Thyroid gland (tissue), 4 donors: ENCODE measurements at regions not wholly inside any gene's neighbourhood (a gene's known extent, or its start where the extent isn't known, plus 50 kb on each side); places are given as distances from the start of the nearest gene placed in this dataset.
"Not testable (repeated sequence)": the region's sequence is repeated elsewhere in the genome, so short reads cannot be mapped to it uniquely, and the experiment has no call there.

Source experiments
- DNase-seq, 2 donors: peaks; one replicate each; pipeline ENCODE4 v3.0.0-alpha.2; 2019
- H3K27ac ChIP-seq, 3 donors: fragments of 200-600 bp; sonication (generic); 1 replicate in 2 of 3; 2 replicates in 1 of 3; pipeline ENCODE4 v1.5.1; 2016 to 2019; ENCODE audit warnings: mild to moderate bottlenecking in 1 of 3, moderate library complexity in 1 of 3
- H3K27me3 ChIP-seq: fragments of 200-600 bp; sonication (generic); one replicate; pipeline ENCODE4 v1.5.1; 2019
- H3K36me3 ChIP-seq, 2 donors: fragments of 200-600 bp; sonication (generic); one replicate each; pipeline ENCODE4 v1.5.1; 2016 to 2019
- H3K4me1 ChIP-seq, 2 donors: fragments of 200-600 bp; sonication (generic); one replicate each; pipeline ENCODE4 v1.5.1; 2017 to 2019
- H3K4me3 ChIP-seq, 3 donors: fragments of 200-600 bp; sonication (generic); replicated peaks in 1 of 3; 1 replicate in 2 of 3; 2 replicates in 1 of 3; pipeline ENCODE4 v1.5.1; 2016; ENCODE audit warnings: mild to moderate bottlenecking in 1 of 3
- H3K9me3 ChIP-seq: fragments of 200-600 bp; sonication (generic); one replicate; pipeline ENCODE4 v1.5.1; 2017
- POLR2A ChIP-seq, 2 donors: fragments of 450-650 bp; IDR thresholded peaks; one replicate each; pipeline ENCODE4 v1.6.1; 2017; ENCODE audit warnings: antibody characterized with exemption in 2 of 2, mild to moderate bottlenecking in 2 of 2, moderate library complexity in 1 of 2
- WGBS, 2 donors: methylation state at CpG; one replicate each; pipeline ENCODE4 v1.1.5; 2017; 5-methylcytosine and 5-hydroxymethylcytosine counted together
- intact Hi-C: fragments of 100-400 bp; cut with DNase I; formaldehyde crosslinking; loops from one replicate; pipeline ENCODE4 v1.15.1; 2023
- TF ChIP-seq, protein P1 (sequence below), 6 experiments: fragments of 200-600 bp in 3 of 6; fragments of 450-650 bp in 3 of 6; sonication (generic) in 3 of 6; IDR thresholded peaks; one replicate each; pipeline ENCODE4 v1.5.1; 2016 to 2019; ENCODE audit warnings: antibody characterized with exemption in 6 of 6, mild to moderate bottlenecking in 2 of 6, inconsistent platforms in 1 of 6, moderate library complexity in 1 of 6

GRCh38 chr10:45160271-45160670 is 155.1 kb downstream of the OR13A1 start:
- H3K4me1 ChIP-seq: peaks cover 0 to 7% of the 10 kb centered on the region in 2 donors
- WGBS, 2 donors: 88 to 100% methylated on average over 1 of the region's 1 CpG
- intact Hi-C loops: no loop called here
- no peak for TF ChIP-seq POLR2A (IDR thresholded peaks at IDR 0.05)
- TF ChIP-seq, protein P1, sequence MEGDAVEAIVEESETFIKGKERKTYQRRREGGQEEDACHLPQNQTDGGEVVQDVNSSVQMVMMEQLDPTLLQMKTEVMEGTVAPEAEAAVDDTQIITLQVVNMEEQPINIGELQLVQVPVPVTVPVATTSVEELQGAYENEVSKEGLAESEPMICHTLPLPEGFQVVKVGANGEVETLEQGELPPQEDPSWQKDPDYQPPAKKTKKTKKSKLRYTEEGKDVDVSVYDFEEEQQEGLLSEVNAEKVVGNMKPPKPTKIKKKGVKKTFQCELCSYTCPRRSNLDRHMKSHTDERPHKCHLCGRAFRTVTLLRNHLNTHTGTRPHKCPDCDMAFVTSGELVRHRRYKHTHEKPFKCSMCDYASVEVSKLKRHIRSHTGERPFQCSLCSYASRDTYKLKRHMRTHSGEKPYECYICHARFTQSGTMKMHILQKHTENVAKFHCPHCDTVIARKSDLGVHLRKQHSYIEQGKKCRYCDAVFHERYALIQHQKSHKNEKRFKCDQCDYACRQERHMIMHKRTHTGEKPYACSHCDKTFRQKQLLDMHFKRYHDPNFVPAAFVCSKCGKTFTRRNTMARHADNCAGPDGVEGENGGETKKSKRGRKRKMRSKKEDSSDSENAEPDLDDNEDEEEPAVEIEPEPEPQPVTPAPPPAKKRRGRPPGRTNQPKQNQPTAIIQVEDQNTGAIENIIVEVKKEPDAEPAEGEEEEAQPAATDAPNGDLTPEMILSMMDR (IDR thresholded peaks at IDR 0.05): no peak
- no peak overlapping the region for H3K4me3 ChIP-seq
- H3K27me3 ChIP-seq: no peaks in the 10 kb centered on the region
- no peaks in the 10 kb centered on the region for H3K36me3 ChIP-seq
- no peak for DNase-seq
- H3K9me3 ChIP-seq: no peaks in the 10 kb centered on the region
- no peak overlapping the region for H3K27ac ChIP-seq

- Histone ChIP-seq H3K4me1 (no peaks in the 10 kb centered on the region), H3K36me3 (no peaks in the 10 kb centered on the region), H3K9me3 (no peaks in the 10 kb centered on the region), H3K27me3 (no peaks in the 10 kb centered on the region), H3K27ac (no peak overlapping the region), H3K4me3 (no peak overlapping the region)
- TF ChIP-seq POLR2A (IDR thresholded peaks at IDR 0.05): no peak
- TF ChIP-seq, protein P1 (IDR thresholded peaks at IDR 0.05): no peak
- DNase-seq: no peak
- 86 to 90% methylated on average over 3 of the region's 3 CpGs for WGBS, 2 donors
- intact Hi-C loops: no loop called here
Measured at GRCh38 chr10:45163315-45163975, 152.0 kb downstream of the OR13A1 start.

- intact Hi-C loops, H3K27me3 ChIP-seq, H3K27ac ChIP-seq, DNase-seq, H3K9me3 ChIP-seq, H3K4me1 ChIP-seq, H3K36me3 ChIP-seq, H3K4me3 ChIP-seq: not testable (repeated sequence)
- WGBS, 2 donors: 77 to 80% methylated on average over 8 of the region's 8 CpGs
Measured at GRCh38 chr10:45175520-45176118, 139.8 kb downstream of the OR13A1 start.

DNA sequence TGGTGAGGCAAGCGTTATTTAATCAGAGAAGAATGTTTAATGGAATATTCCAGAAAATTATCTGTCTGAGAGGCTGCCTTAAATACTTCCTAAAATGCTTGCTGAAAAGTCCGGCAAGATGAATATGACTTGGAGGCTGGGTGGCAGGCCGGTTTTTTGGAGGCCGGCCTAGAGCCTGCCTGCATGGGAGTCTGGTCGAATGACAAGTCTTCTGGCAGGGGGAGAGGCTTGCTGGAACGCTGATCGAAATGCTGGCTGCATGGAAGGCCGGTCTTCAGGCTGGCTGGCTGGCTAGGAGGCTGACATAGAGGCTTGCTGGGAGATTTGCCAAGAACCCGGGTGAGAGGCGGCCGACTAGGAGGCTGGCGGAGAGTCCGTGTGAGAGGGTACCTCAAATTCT is 135.7 kb downstream of the OR13A1 start:
- no peak for TF ChIP-seq POLR2A (IDR thresholded peaks at IDR 0.05)
- TF ChIP-seq, protein P1 (IDR thresholded peaks at IDR 0.05): no peak
- no peak overlapping the region for H3K4me3 ChIP-seq
- H3K4me1 ChIP-seq: no peaks in the 10 kb centered on the region
- no peaks in the 10 kb centered on the region for H3K27me3 ChIP-seq
- H3K9me3 ChIP-seq: no peaks in the 10 kb centered on the region
- no peaks in the 10 kb centered on the region for H3K36me3 ChIP-seq
- DNase-seq: no peak
- intact Hi-C loops: no loop called here
- WGBS, 2 donors: 75 to 85% methylated on average over 11 to 13 of the region's 13 CpGs
- no peak overlapping the region for H3K27ac ChIP-seq

DNA sequence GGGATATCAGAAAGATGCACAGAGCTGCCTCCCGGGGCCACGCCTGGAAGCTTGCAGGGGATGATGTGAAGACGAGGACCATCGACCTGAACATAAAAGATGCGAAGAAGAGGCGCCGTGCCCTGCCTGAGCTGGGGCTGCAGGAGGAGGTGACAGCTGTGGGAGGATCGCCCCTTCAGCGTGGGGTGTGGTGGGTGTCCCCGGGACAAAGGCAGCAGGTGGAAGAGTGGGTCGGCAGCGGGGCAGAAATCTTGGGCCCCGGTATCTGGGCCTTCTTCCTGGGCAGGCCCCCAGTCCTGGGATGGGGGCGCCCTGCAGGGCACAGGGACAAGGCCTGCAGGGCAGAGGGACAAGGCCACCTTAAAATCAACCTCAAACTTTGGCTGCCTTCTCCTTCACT is 134.9 kb downstream of the OR13A1 start:
- Histone ChIP-seq H3K4me3 (no peak overlapping the region), H3K27ac (no peak overlapping the region), H3K36me3 (no peaks in the 10 kb centered on the region), H3K4me1 (no peaks in the 10 kb centered on the region), H3K27me3 (no peaks in the 10 kb centered on the region), H3K9me3 (no peaks in the 10 kb centered on the region)
- TF ChIP-seq, protein P1 (IDR thresholded peaks at IDR 0.05): no peak
- TF ChIP-seq POLR2A (IDR thresholded peaks at IDR 0.05): no peak
- whole genome bisulfite sequencing, 2 donors: 93 to 94% methylated on average over 13 to 14 of the region's 14 CpGs
- DNase-seq: no peak
- intact Hi-C loops: no loop called here
